ENCODE measurements at regions not wholly inside any gene's neighbourhood (a gene's known extent, or its start where the extent isn't known, plus 50 kb on each side); places are given as distances from the start of the nearest gene placed in this dataset.
A peak's percentile ranks its signal among the peaks of the same experiment; 100 is the strongest.

GRCh38 chr22:48585916-48586798 is 1241.5 kb downstream of the BRD1 start:
- no peak for DNase-seq (ENCODE audit: low read depth in 3 of 3)

GRCh38 chr22:48584170-48584569 is 1243.5 kb downstream of the BRD1 start:
- no peak for DNase-seq (ENCODE audit: low read depth in 3 of 3)

GRCh38 chr22:48581796-48582469 is 1245.7 kb downstream of the BRD1 start:
- no peak for DNase-seq (ENCODE audit: low read depth in 3 of 3)

- DNase-seq (ENCODE audit: low read depth in 3 of 3), result no peak
Observed at GRCh38 chr22:48581205-48581766, 1246.4 kb downstream of the BRD1 start.

GRCh38 chr22:48580481-48580970 is 1247.1 kb downstream of the BRD1 start:
- DNase-seq (ENCODE audit: low read depth in 3 of 3), result no peak

- DNase-seq (ENCODE audit: low read depth in 3 of 3), result no peak
Observed at GRCh38 chr22:48579928-48580309, 1247.8 kb downstream of the BRD1 start.

GRCh38 chr22:48579043-48579927 is 1248.4 kb downstream of the BRD1 start:
- DNase-seq (ENCODE audit: low read depth in 3 of 3), result no peak

GRCh38 chr22:48578138-48579042 is 1249.3 kb downstream of the BRD1 start:
- DNase-seq (ENCODE audit: low read depth in 3 of 3), result no peak

GRCh38 chr22:48577691-48578090 is 1250.0 kb downstream of the BRD1 start:
- DNase-seq (ENCODE audit: low read depth in 3 of 3), result no peak

GRCh38 chr22:48577014-48577690 is 1250.5 kb downstream of the BRD1 start:
- no peak for DNase-seq (ENCODE audit: low read depth in 3 of 3)

GRCh38 chr22:48576333-48577013 is 1251.2 kb downstream of the BRD1 start:
- DNase-seq (ENCODE audit: low read depth in 3 of 3), result no peak

GRCh38 chr22:48575618-48576332 is 1251.9 kb downstream of the BRD1 start:
- no peak for DNase-seq (ENCODE audit: low read depth in 3 of 3)

GRCh38 chr22:48574776-48575617 is 1252.7 kb downstream of the BRD1 start:
- peak; percentile 1 to 24 (median 6) for DNase-seq (ENCODE audit: low read depth in 3 of 3)

GRCh38 chr22:48573766-48574165 is 1253.9 kb downstream of the BRD1 start:
- no peak for DNase-seq (ENCODE audit: low read depth in 3 of 3)

- DNase-seq (ENCODE audit: low read depth in 3 of 3), result no peak
Observed at GRCh38 chr22:48572951-48573350, 1254.7 kb downstream of the BRD1 start.

GRCh38 chr22:48570912-48571311 is 1256.8 kb downstream of the BRD1 start:
- DNase-seq (ENCODE audit: low read depth in 3 of 3), result no peak

- no peak for DNase-seq (ENCODE audit: low read depth in 3 of 3)
Observed at GRCh38 chr22:48569476-48570233, 1258.0 kb downstream of the BRD1 start.

All from stimulated activated CD4-positive, alpha-beta T cell treated with anti-CD3 and anti-CD28 coated beads, TNF-alpha, amount 100 ng/mL, for 48 hours (primary cell).